GM13977 (cell line): ENCODE measurements at regions not wholly inside any gene's neighbourhood (a gene's known extent, or its start where the extent isn't known, plus 50 kb on each side); places are given as distances from the start of the nearest gene placed in this dataset.

Experiments
- DNase-seq: peaks from one replicate; pipeline ENCODE4 v3.0.0; 2012; ENCODE audit warnings: low spot score
- in situ Hi-C: fragments of 300-500 bp; cut with MboI; formaldehyde crosslinking; loops from one replicate; pipeline ENCODE4 v1.12.0; 2022; ENCODE audit warnings: low sequenced_read_pairs, low pct_unique_long_range_greater_than_20kb, mixed read lengths, inconsistent platforms; ENCODE audit not compliant: unreplicated experiment
- TF ChIP-seq, protein P1 (sequence below): IDR thresholded peaks from 2 replicates; pipeline ENCODE4 v1.5.1; 2012; ENCODE audit warnings: mild to moderate bottlenecking, control low read depth; ENCODE audit not compliant: insufficient read depth; ENCODE audit errors: extremely low read depth, missing control alignments

GRCh38 chr14:104427131-104427851, 152.3 kb upstream of the C14orf180 start:
- TF ChIP-seq, protein P1, sequence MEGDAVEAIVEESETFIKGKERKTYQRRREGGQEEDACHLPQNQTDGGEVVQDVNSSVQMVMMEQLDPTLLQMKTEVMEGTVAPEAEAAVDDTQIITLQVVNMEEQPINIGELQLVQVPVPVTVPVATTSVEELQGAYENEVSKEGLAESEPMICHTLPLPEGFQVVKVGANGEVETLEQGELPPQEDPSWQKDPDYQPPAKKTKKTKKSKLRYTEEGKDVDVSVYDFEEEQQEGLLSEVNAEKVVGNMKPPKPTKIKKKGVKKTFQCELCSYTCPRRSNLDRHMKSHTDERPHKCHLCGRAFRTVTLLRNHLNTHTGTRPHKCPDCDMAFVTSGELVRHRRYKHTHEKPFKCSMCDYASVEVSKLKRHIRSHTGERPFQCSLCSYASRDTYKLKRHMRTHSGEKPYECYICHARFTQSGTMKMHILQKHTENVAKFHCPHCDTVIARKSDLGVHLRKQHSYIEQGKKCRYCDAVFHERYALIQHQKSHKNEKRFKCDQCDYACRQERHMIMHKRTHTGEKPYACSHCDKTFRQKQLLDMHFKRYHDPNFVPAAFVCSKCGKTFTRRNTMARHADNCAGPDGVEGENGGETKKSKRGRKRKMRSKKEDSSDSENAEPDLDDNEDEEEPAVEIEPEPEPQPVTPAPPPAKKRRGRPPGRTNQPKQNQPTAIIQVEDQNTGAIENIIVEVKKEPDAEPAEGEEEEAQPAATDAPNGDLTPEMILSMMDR: no peak
- in situ Hi-C loops: no loop called here
- no peak for DNase-seq

GRCh38 chr14:104428333-104428851, 151.2 kb upstream of the C14orf180 start:
- TF ChIP-seq, protein P1: no peak
- in situ Hi-C loops: no loop called here
- DNase-seq: no peak

- in situ Hi-C loops: no loop called here
- TF ChIP-seq, protein P1: no peak
- DNase-seq: no peak
These were observed 150.7 kb upstream of the C14orf180 start for GRCh38 chr14:104428860-104429259.

DNA sequence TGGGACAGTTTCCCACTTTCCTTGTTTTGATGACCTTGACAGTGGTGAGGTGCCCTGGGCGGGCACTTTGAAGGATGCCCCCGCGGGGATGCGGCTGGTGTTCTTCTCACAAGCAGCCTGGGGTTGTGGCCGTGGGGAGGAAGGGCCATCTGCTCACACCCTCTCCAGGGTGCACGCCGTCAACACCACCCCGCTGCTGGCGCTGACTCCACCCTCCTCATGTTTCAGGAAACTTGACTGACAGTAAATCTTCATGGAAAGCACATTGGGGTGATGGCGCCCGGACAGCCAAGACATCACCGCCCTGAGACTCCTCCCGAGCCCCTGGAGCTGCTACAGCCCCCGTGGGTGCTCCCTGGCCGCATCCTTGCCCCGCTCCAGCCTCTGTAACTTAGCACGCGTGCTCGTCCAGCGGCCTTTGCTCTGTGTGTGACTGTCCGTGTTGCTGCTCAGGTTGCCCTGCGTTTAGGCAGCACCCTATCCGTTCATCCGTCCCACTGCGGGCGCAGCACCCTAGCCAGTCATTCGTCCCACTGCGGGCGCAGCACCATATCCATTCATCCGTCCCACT, 150.2 kb upstream of the C14orf180 start:
- in situ Hi-C loops: no loop called here
- DNase-seq: no peak
- TF ChIP-seq, protein P1: no peak

GRCh38 chr14:104431351-104431928, 148.1 kb upstream of the C14orf180 start:
- in situ Hi-C loops: no loop called here
- TF ChIP-seq, protein P1: no peak
- no peak for DNase-seq

DNA sequence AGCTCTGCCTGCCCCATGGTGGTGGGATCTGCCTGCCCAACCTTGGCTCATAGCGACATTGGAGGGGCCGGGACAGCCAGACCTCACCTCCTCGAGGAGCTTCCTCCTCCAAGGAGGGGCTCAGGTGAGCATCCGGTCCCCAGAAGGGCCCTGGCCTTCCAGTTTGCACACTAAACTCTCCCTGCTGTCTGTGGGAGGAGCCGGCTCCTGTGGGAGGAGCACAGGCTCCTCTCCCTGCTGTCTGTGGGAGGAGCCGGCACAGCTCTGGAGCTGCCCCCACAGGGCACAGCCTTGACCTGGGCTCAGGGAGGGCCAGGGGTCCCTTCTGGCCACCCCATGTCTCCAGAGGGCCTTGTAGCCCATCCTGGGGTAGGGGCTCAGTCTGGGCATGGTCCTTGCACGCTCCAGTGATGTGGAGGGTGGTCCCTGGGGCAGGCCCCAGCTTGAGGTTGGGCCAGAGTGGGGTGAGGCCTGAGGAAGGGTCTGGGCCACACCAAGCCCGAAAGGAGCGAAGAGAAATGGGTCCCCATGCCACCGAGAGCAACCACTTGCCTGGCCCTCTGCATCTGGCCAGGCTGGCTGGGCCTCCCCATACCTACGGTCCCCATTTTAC, 147.5 kb upstream of the C14orf180 start:
- in situ Hi-C loops: no loop called here
- TF ChIP-seq, protein P1: no peak
- peak; percentile 15 for DNase-seq
